Mucosa of rectum (tissue), 2 donors: ENCODE measurements at regions not wholly inside any gene's neighbourhood (a gene's known extent, or its start where the extent isn't known, plus 50 kb on each side); places are given as distances from the start of the nearest gene placed in this dataset.

Experiments used
- H3K27ac ChIP-seq, 2 donors: one replicate each; pipeline ENCODE4 v1.7.0; 2013; ENCODE audit warnings: inconsistent platforms in 2 of 2, low read depth in 2 of 2, low read length in 2 of 2
- H3K27me3 ChIP-seq, 2 donors: one replicate each; pipeline ENCODE4 v1.7.0; 2013; ENCODE audit warnings: low read length in 2 of 2; ENCODE audit not compliant: control insufficient read depth in 2 of 2, insufficient read depth in 2 of 2
- H3K36me3 ChIP-seq, 2 donors: one replicate each; pipeline ENCODE4 v1.7.0; 2013; ENCODE audit warnings: low read length in 2 of 2; ENCODE audit not compliant: control insufficient read depth in 2 of 2, insufficient read depth in 2 of 2
- H3K4me1 ChIP-seq, 2 donors: one replicate each; pipeline ENCODE4 v1.7.0; 2013; ENCODE audit warnings: low read length in 2 of 2, mild to moderate bottlenecking in 1 of 2; ENCODE audit not compliant: control insufficient read depth in 2 of 2, insufficient read depth in 2 of 2
- H3K4me3 ChIP-seq, 2 donors: one replicate each; pipeline ENCODE4 v1.7.0; 2013; ENCODE audit warnings: low read length in 2 of 2
- H3K9ac ChIP-seq, 2 donors: one replicate each; pipeline ENCODE4 v1.7.0; 2013; ENCODE audit warnings: low read length in 2 of 2, low read depth in 1 of 2, mild to moderate bottlenecking in 1 of 2
- H3K9me3 ChIP-seq, 2 donors: one replicate each; pipeline ENCODE4 v1.7.0; 2013; ENCODE audit warnings: low read length in 2 of 2; ENCODE audit not compliant: control insufficient read depth in 2 of 2
- donor health status: healthy.
- donor health status: Normal muscosa, but diverticular disease.

- Histone ChIP-seq H3K9ac (no peak overlapping the region), H3K27ac (no peak overlapping the region), H3K4me1 (peaks cover 17 to 34% of the 10 kb centered on the region in 2 donors), H3K36me3 (no peaks in the 10 kb centered on the region), H3K4me3 (no peak overlapping the region), H3K27me3 (no peaks in the 10 kb centered on the region), H3K9me3 (no peaks in the 10 kb centered on the region)
Observed at GRCh38 chr2:20132990-20133535, 81.6 kb upstream of the LAPTM4A start.

- H3K9me3 ChIP-seq = no peaks in the 10 kb centered on the region
- H3K27ac ChIP-seq = peak overlapping the region; percentile 87 to 95
- H3K27me3 ChIP-seq = no peaks in the 10 kb centered on the region
- H3K36me3 ChIP-seq = no peaks in the 10 kb centered on the region
- no peak overlapping the region for H3K9ac ChIP-seq
- H3K4me3 ChIP-seq = no peak overlapping the region
- H3K4me1 ChIP-seq = peaks cover 17 to 30% of the 10 kb centered on the region in 2 donors
Observed at GRCh38 chr2:20130821-20131645, 79.6 kb upstream of the LAPTM4A start.

- peak overlapping the region in 1 of 2 donors; percentile 41 for H3K4me3 ChIP-seq
- H3K9me3 ChIP-seq = no peaks in the 10 kb centered on the region
- H3K4me1 ChIP-seq = peaks cover 17 to 26% of the 10 kb centered on the region in 2 donors
- no peaks in the 10 kb centered on the region for H3K27me3 ChIP-seq
- H3K27ac ChIP-seq = peak overlapping the region; percentile 87 to 95
- H3K9ac ChIP-seq = peak overlapping the region; percentile 50 to 63
- no peaks in the 10 kb centered on the region for H3K36me3 ChIP-seq
Observed at GRCh38 chr2:20130160-20130560, 78.7 kb upstream of the LAPTM4A start.

GRCh38 chr2:20129331-20130159 lies 78.1 kb upstream of the LAPTM4A start:
- no peaks in the 10 kb centered on the region for H3K27me3 ChIP-seq
- H3K36me3 ChIP-seq = no peaks in the 10 kb centered on the region
- peak overlapping the region; percentile 87 to 95 for H3K27ac ChIP-seq
- H3K9ac ChIP-seq = peak overlapping the region; percentile 50 to 63
- peaks cover 17 to 26% of the 10 kb centered on the region in 2 donors for H3K4me1 ChIP-seq
- H3K9me3 ChIP-seq = no peaks in the 10 kb centered on the region
- peak overlapping the region in 1 of 2 donors; percentile 41 for H3K4me3 ChIP-seq

- Histone ChIP-seq H3K27ac (peak overlapping the region; percentile 87 to 95), H3K36me3 (no peaks in the 10 kb centered on the region), H3K9me3 (no peaks in the 10 kb centered on the region), H3K4me1 (peaks cover 17 to 26% of the 10 kb centered on the region in 2 donors), H3K27me3 (no peaks in the 10 kb centered on the region), H3K9ac (peak overlapping the region; percentile 8 to 50), H3K4me3 (no peak overlapping the region)
Observed at GRCh38 chr2:20128506-20129330, 77.3 kb upstream of the LAPTM4A start.

- no peaks in the 10 kb centered on the region for H3K9me3 ChIP-seq
- H3K27ac ChIP-seq = no peak overlapping the region
- no peak overlapping the region for H3K9ac ChIP-seq
- no peak overlapping the region for H3K4me3 ChIP-seq
- no peaks in the 10 kb centered on the region for H3K36me3 ChIP-seq
- no peaks in the 10 kb centered on the region for H3K27me3 ChIP-seq
- peaks cover 17 to 26% of the 10 kb centered on the region in 2 donors for H3K4me1 ChIP-seq
Observed at GRCh38 chr2:20126469-20126868, 75.0 kb upstream of the LAPTM4A start.

- Histone ChIP-seq H3K27ac (no peak overlapping the region), H3K36me3 (no peaks in the 10 kb centered on the region), H3K9me3 (no peaks in the 10 kb centered on the region), H3K4me1 (peaks cover 17 to 23% of the 10 kb centered on the region in 2 donors), H3K27me3 (no peaks in the 10 kb centered on the region), H3K4me3 (no peak overlapping the region), H3K9ac (no peak overlapping the region)
Observed at GRCh38 chr2:20126040-20126439, 74.6 kb upstream of the LAPTM4A start.

GRCh38 chr2:20125616-20126015 lies 74.2 kb upstream of the LAPTM4A start:
- H3K36me3 ChIP-seq = no peaks in the 10 kb centered on the region
- H3K27me3 ChIP-seq = no peaks in the 10 kb centered on the region
- no peak overlapping the region for H3K4me3 ChIP-seq
- H3K9me3 ChIP-seq = no peaks in the 10 kb centered on the region
- H3K9ac ChIP-seq = no peak overlapping the region
- H3K4me1 ChIP-seq = peaks cover 15 to 19% of the 10 kb centered on the region in 2 donors
- H3K27ac ChIP-seq = no peak overlapping the region

- Histone ChIP-seq H3K36me3 (no peaks in the 10 kb centered on the region), H3K9ac (no peak overlapping the region), H3K4me1 (peaks cover 13 to 14% of the 10 kb centered on the region in 2 donors), H3K27me3 (no peaks in the 10 kb centered on the region), H3K9me3 (no peaks in the 10 kb centered on the region), H3K4me3 (no peak overlapping the region), H3K27ac (no peak overlapping the region)
Observed at GRCh38 chr2:20125164-20125563, 73.7 kb upstream of the LAPTM4A start.
